ENCODE measurements at regions not wholly inside any gene's neighbourhood (a gene's known extent, or its start where the extent isn't known, plus 50 kb on each side); places are given as distances from the start of the nearest gene placed in this dataset.

DNA sequence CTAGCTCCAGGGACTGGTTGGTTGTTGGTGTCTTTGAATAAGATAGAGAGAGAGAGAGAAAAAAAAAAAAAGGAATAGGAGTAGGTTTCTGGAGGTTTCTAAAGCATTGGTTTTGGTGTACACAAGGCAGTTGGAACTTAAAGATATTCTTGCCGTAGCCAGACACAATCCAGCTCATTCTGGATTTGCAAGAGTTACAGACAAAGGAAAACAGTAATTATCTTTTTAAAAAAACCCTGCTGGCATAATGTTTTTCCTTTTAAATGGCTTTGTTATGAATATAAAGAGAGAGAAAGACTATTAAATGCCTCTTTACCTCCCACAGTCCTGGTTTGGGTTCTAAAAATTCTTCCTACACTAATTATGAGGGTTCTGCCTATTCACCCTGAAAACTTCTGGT lies 120.4 kb upstream of the RAG2 start:
- ChIA-PET POLR2A (no interaction called here), CTCF (interaction anchor here (1.9 kb wide), 1 partner anchor 29 kb away, joined by 4 read pairs; no protein-coding TSS in a partner anchor)
- TF ChIP-seq TARDBP (IDR thresholded peaks at IDR 0.05), result no peak
- no peak for TF ChIP-seq FOXK2 (IDR thresholded peaks at IDR 0.05)
- TF ChIP-seq ARNT (IDR thresholded peaks at IDR 0.05), result no peak
- no peak for TF ChIP-seq BHLHE40 (IDR thresholded peaks at IDR 0.05; ENCODE audit: borderline replicate concordance)
- no peak for TF ChIP-seq NFRKB (IDR thresholded peaks at IDR 0.05)
- TF ChIP-seq LEF1 (IDR thresholded peaks at IDR 0.05; ENCODE audit: borderline replicate concordance), result no peak
- no peak for TF ChIP-seq ZNF384 (IDR thresholded peaks at IDR 0.05)
- no peak for TF ChIP-seq SP1 (IDR thresholded peaks at IDR 0.05)
- no peak for TF ChIP-seq PKNOX1 (IDR thresholded peaks at IDR 0.05)
- TF ChIP-seq SUZ12 (IDR thresholded peaks at IDR 0.05), result no peak
- TF ChIP-seq FOXA1 (IDR thresholded peaks at IDR 0.05), result no peak
- TF ChIP-seq ELF4 (IDR thresholded peaks at IDR 0.05), result no peak
- DNase-seq (ENCODE audit: extremely low spot score), result no peak

DNA sequence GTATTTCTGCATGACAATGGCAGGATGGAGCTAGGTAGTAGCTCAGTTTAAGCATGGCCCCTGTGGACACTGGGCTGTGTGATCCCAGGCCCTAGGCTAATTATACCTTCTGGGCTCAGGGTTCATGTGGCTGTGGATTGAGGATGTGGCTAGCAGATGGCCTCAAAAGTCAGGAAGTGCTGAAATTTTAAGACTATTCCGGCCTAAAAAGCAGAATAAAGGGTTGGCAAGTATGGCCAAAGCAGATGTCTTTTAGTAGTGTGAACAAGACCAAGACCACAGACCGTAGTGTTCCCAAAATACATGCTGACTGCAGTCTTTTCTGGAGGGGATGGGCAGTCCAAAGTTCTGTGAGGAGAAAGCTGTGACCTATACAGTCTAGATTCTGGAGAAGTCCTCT lies 115.7 kb upstream of the RAG2 start:
- no peak for DNase-seq (ENCODE audit: extremely low spot score)
- no peak for TF ChIP-seq SUZ12 (IDR thresholded peaks at IDR 0.05)
- TF ChIP-seq PKNOX1 (IDR thresholded peaks at IDR 0.05), result no peak
- TF ChIP-seq FOXA1 (IDR thresholded peaks at IDR 0.05), result no peak
- TF ChIP-seq HDGF (IDR thresholded peaks at IDR 0.05; ENCODE audit: borderline replicate concordance), result no peak
- TF ChIP-seq NFRKB (IDR thresholded peaks at IDR 0.05), result no peak
- TF ChIP-seq L3MBTL2 (conservative IDR thresholded peaks at IDR 0.05), result no peak
- no peak for TF ChIP-seq FOXM1 (IDR thresholded peaks at IDR 0.05; ENCODE audit: borderline replicate concordance)
- no peak for TF ChIP-seq BHLHE40 (IDR thresholded peaks at IDR 0.05; ENCODE audit: borderline replicate concordance)
- TF ChIP-seq FOXK2 (IDR thresholded peaks at IDR 0.05), result no peak
- no peak for TF ChIP-seq ARNT (IDR thresholded peaks at IDR 0.05)
- no peak for TF ChIP-seq TARDBP (IDR thresholded peaks at IDR 0.05)
- TF ChIP-seq SP1 (IDR thresholded peaks at IDR 0.05), result no peak
- TF ChIP-seq ZNF384 (IDR thresholded peaks at IDR 0.05), result no peak
- no peak for TF ChIP-seq ELF4 (IDR thresholded peaks at IDR 0.05)
- TF ChIP-seq CTBP1 (IDR thresholded peaks at IDR 0.05; ENCODE audit: borderline replicate concordance), result no peak
- no peak for TF ChIP-seq LEF1 (IDR thresholded peaks at IDR 0.05; ENCODE audit: borderline replicate concordance)
- ChIA-PET CTCF (no interaction called here), POLR2A (no interaction called here)

DNA sequence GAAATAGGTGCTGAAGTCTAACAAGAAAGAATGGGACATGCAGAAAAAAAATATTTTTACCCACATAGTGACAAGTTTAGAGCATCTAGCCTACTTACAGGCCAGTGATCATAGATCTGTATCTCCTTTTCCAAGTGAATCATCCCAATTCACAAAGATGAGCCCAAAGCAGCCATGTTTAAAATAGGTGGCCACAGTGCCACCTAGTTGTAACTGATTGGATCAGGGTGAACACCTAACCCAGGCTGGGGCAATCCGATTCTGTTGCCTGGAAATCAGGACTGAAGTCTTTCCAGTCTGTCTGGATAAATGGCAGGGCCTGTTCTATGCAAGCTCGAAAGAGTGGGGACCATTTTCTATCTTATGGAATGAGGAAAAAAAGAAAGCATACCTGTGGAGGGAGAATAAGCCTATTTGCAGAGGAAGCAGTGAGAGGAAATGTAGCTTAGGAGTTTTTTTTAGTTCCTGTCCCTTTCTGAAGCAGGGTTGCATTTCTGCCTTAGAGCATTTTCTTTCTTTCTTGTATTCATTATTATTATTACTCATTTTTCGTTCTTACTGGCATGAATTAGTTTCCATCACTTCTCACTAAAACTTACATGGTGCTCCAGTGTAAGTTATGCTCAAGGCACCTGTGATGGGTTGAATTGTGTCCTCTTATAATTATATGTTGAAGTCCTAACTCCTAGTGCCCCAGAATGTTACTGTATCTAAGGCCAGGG lies 113.2 kb upstream of the RAG2 start:
- no peak for TF ChIP-seq PKNOX1 (IDR thresholded peaks at IDR 0.05)
- TF ChIP-seq ARNT (IDR thresholded peaks at IDR 0.05), result no peak
- TF ChIP-seq NFRKB (IDR thresholded peaks at IDR 0.05), result no peak
- no peak for TF ChIP-seq HDGF (IDR thresholded peaks at IDR 0.05; ENCODE audit: borderline replicate concordance)
- TF ChIP-seq BHLHE40 (IDR thresholded peaks at IDR 0.05; ENCODE audit: borderline replicate concordance), result no peak
- no peak for TF ChIP-seq SP1 (IDR thresholded peaks at IDR 0.05)
- TF ChIP-seq TARDBP (IDR thresholded peaks at IDR 0.05), result no peak
- no peak for TF ChIP-seq FOXM1 (IDR thresholded peaks at IDR 0.05; ENCODE audit: borderline replicate concordance)
- TF ChIP-seq LEF1 (IDR thresholded peaks at IDR 0.05; ENCODE audit: borderline replicate concordance), result no peak
- no peak for TF ChIP-seq ELF4 (IDR thresholded peaks at IDR 0.05)
- TF ChIP-seq SUZ12 (IDR thresholded peaks at IDR 0.05), result no peak
- TF ChIP-seq ZNF384 (IDR thresholded peaks at IDR 0.05), result no peak
- TF ChIP-seq FOXA1 (IDR thresholded peaks at IDR 0.05), result no peak
- TF ChIP-seq FOXK2 (IDR thresholded peaks at IDR 0.05), result no peak
- no peak for TF ChIP-seq CTBP1 (IDR thresholded peaks at IDR 0.05; ENCODE audit: borderline replicate concordance)
- no peak for TF ChIP-seq L3MBTL2 (conservative IDR thresholded peaks at IDR 0.05)
- POLR2A ChIA-PET, result no interaction called here
- no peak for DNase-seq (ENCODE audit: extremely low spot score)
- CTCF ChIA-PET, result interaction anchor here (1.2 to 3.0 kb wide), 3 partner anchors 9 to 147 kb away, joined by 4 to 15 read pairs (median 7); no protein-coding TSS in a partner anchor
